ENCODE measurements at regions not wholly inside any gene's neighbourhood (a gene's known extent, or its start where the extent isn't known, plus 50 kb on each side); places are given as distances from the start of the nearest gene placed in this dataset.

- Histone ChIP-seq H3K9ac (ENCODE audit: low read length) (no peak overlapping the region), H3K9me3 (ENCODE audit: control insufficient read depth, low read length) (no peaks in the 10 kb centered on the region), H3K36me3 (ENCODE audit: control insufficient read depth, insufficient read depth, low read length, severe bottlenecking) (no peaks in the 10 kb centered on the region), H3K27me3 (replicated peaks; ENCODE audit: control insufficient read depth, insufficient read depth, low read length) (peaks cover 12% of the 10 kb centered on the region), H3K4me1 (ENCODE audit: control insufficient read depth, insufficient read depth, low read length) (peaks cover 22% of the 10 kb centered on the region), H3K4me3 (ENCODE audit: low read length) (no peak overlapping the region)
- DNase-seq (ENCODE audit: low read depth) = no peak
Measured at GRCh38 chr20:1778338-1778737, 116.9 kb upstream of the SIRPA start.

- peak overlapping the region; percentile 92 for H3K4me3 ChIP-seq (ENCODE audit: low read length)
- DNase-seq (ENCODE audit: low read depth) = no peak
- H3K27me3 ChIP-seq (replicated peaks; ENCODE audit: control insufficient read depth, insufficient read depth, low read length) = peaks cover 6% of the 10 kb centered on the region
- no peaks in the 10 kb centered on the region for H3K9me3 ChIP-seq (ENCODE audit: control insufficient read depth, low read length)
- H3K36me3 ChIP-seq (ENCODE audit: control insufficient read depth, insufficient read depth, low read length, severe bottlenecking) = no peaks in the 10 kb centered on the region
- peaks cover 22% of the 10 kb centered on the region for H3K4me1 ChIP-seq (ENCODE audit: control insufficient read depth, insufficient read depth, low read length)
- H3K9ac ChIP-seq (ENCODE audit: low read length) = peak overlapping the region; percentile 93
Measured at GRCh38 chr20:1777476-1777820, 117.8 kb upstream of the SIRPA start.

- peak; percentile 96 for DNase-seq (ENCODE audit: low read depth)
- Histone ChIP-seq H3K9me3 (ENCODE audit: control insufficient read depth, low read length) (no peaks in the 10 kb centered on the region), H3K9ac (ENCODE audit: low read length) (peak overlapping the region; percentile 93), H3K4me3 (ENCODE audit: low read length) (peak overlapping the region; percentile 92), H3K36me3 (ENCODE audit: control insufficient read depth, insufficient read depth, low read length, severe bottlenecking) (no peaks in the 10 kb centered on the region), H3K27me3 (replicated peaks; ENCODE audit: control insufficient read depth, insufficient read depth, low read length) (peaks cover 2% of the 10 kb centered on the region), H3K4me1 (ENCODE audit: control insufficient read depth, insufficient read depth, low read length) (peaks cover 22% of the 10 kb centered on the region)
Measured at GRCh38 chr20:1776681-1777475, 118.3 kb upstream of the SIRPA start.

- Histone ChIP-seq H3K9ac (ENCODE audit: low read length) (no peak overlapping the region), H3K36me3 (ENCODE audit: control insufficient read depth, insufficient read depth, low read length, severe bottlenecking) (no peaks in the 10 kb centered on the region), H3K4me1 (ENCODE audit: control insufficient read depth, insufficient read depth, low read length) (peaks cover 22% of the 10 kb centered on the region), H3K4me3 (ENCODE audit: low read length) (no peak overlapping the region), H3K27me3 (replicated peaks; ENCODE audit: control insufficient read depth, insufficient read depth, low read length) (no peaks in the 10 kb centered on the region), H3K9me3 (ENCODE audit: control insufficient read depth, low read length) (no peaks in the 10 kb centered on the region)
- DNase-seq (ENCODE audit: low read depth) = peak; percentile 7
Measured at GRCh38 chr20:1775117-1775516, 117.5 kb upstream of the SIRPG start.

GRCh38 chr20:1774479-1774878 is 116.9 kb upstream of the SIRPG start:
- DNase-seq (ENCODE audit: low read depth) = no peak
- Histone ChIP-seq H3K4me1 (ENCODE audit: control insufficient read depth, insufficient read depth, low read length) (peaks cover 22% of the 10 kb centered on the region), H3K9ac (ENCODE audit: low read length) (no peak overlapping the region), H3K36me3 (ENCODE audit: control insufficient read depth, insufficient read depth, low read length, severe bottlenecking) (no peaks in the 10 kb centered on the region), H3K4me3 (ENCODE audit: low read length) (no peak overlapping the region), H3K27me3 (replicated peaks; ENCODE audit: control insufficient read depth, insufficient read depth, low read length) (no peaks in the 10 kb centered on the region), H3K9me3 (ENCODE audit: control insufficient read depth, low read length) (no peaks in the 10 kb centered on the region)

DNA sequence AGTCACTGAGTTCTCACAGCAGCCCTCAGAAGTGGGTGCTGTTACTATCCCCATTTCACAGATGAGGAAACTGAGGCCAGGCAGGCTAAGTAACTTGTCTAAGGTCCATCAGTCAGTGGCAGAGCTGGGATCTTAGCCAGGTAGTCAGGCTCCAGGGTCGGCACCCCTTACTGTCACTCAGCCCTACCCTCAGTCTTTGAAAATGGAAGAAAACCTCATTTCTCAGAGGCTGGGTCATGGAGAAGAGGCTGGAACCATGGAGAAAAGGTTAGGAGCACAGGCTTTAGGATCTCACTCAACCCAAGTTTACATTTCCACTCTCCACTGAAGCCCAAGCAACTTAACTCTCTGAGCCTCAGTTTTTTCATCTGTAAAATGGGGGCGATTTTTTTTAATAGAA is 116.2 kb upstream of the SIRPG start:
- Histone ChIP-seq H3K4me3 (ENCODE audit: low read length) (no peak overlapping the region), H3K9me3 (ENCODE audit: control insufficient read depth, low read length) (no peaks in the 10 kb centered on the region), H3K27me3 (replicated peaks; ENCODE audit: control insufficient read depth, insufficient read depth, low read length) (no peaks in the 10 kb centered on the region), H3K9ac (ENCODE audit: low read length) (no peak overlapping the region), H3K4me1 (ENCODE audit: control insufficient read depth, insufficient read depth, low read length) (peaks cover 22% of the 10 kb centered on the region), H3K36me3 (ENCODE audit: control insufficient read depth, insufficient read depth, low read length, severe bottlenecking) (no peaks in the 10 kb centered on the region)
- DNase-seq (ENCODE audit: low read depth) = no peak

- Histone ChIP-seq H3K9ac (ENCODE audit: low read length) (no peak overlapping the region), H3K27me3 (replicated peaks; ENCODE audit: control insufficient read depth, insufficient read depth, low read length) (no peaks in the 10 kb centered on the region), H3K4me3 (ENCODE audit: low read length) (no peak overlapping the region), H3K36me3 (ENCODE audit: control insufficient read depth, insufficient read depth, low read length, severe bottlenecking) (no peaks in the 10 kb centered on the region), H3K9me3 (ENCODE audit: control insufficient read depth, low read length) (no peaks in the 10 kb centered on the region), H3K4me1 (ENCODE audit: control insufficient read depth, insufficient read depth, low read length) (peaks cover 5% of the 10 kb centered on the region)
- DNase-seq (ENCODE audit: low read depth) = no peak
Measured at GRCh38 chr20:1769491-1769890, 111.9 kb upstream of the SIRPG start.

DNA sequence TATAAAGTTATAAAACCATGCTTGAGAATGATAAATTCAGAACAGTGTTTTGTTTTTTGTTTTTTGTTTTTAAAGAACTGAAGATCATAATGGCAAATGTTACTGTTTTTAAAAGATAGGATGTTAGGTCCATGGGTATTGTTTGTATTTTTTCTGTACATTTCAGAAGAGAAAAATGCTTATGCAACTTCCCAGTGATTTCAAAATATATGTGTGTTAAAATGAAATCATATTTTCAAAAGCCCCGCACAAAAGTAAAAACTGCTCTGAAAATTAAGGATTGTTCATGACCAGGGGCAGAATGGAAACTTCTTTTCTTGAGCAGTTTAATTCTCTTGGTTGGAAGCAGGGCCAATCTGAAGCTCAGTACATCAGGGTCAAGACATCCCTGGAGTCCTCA is 109.2 kb upstream of the SIRPG start:
- no peak overlapping the region for H3K4me3 ChIP-seq (ENCODE audit: low read length)
- no peaks in the 10 kb centered on the region for H3K9me3 ChIP-seq (ENCODE audit: control insufficient read depth, low read length)
- H3K36me3 ChIP-seq (ENCODE audit: control insufficient read depth, insufficient read depth, low read length, severe bottlenecking) = no peaks in the 10 kb centered on the region
- no peak for DNase-seq (ENCODE audit: low read depth)
- H3K27me3 ChIP-seq (replicated peaks; ENCODE audit: control insufficient read depth, insufficient read depth, low read length) = no peaks in the 10 kb centered on the region
- peaks cover 14% of the 10 kb centered on the region for H3K4me1 ChIP-seq (ENCODE audit: control insufficient read depth, insufficient read depth, low read length)
- no peak overlapping the region for H3K9ac ChIP-seq (ENCODE audit: low read length)

DNA sequence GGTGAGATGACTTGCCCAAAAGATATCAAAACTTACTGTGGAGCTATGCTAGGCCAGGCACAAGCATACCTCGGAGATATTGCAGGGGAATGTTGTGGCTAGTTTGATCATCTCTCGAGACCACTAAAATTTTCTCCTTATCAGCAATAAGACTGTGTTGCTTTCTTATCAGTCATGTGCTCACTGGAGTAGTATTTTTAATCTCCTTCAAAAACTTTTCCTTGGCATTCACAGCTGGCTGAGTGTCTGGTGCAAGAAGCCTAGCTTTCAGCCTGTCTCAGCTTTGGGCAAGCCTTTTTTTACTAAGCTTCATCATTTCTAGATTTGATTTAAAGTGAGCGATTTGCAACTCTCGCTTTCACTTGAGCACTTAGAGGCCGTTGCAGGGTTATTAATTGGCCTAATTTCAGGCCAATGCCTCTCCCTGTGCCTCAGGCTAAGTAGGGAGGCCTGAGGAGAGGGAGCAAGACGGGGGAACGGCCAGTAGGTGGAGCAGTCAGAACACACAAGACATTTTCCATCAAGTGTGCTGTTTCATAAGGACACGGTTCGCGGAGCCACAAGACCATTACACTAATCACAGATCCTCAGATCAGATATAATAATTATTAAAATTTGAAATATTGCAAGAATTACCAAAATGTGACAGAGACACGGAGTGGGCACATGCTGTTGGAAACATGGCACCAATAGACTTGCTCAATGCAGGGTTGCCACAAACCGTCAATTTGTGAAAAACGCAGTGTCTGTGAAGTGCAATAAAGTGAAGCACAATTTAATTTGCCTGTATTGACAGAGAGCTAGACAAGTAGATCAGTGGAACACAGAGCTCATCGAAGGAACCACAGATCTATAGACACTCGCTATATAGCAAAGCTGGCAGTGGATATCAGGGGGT is 106.8 kb upstream of the SIRPG start:
- Histone ChIP-seq H3K9me3 (ENCODE audit: control insufficient read depth, low read length) (no peaks in the 10 kb centered on the region), H3K27me3 (replicated peaks; ENCODE audit: control insufficient read depth, insufficient read depth, low read length) (no peaks in the 10 kb centered on the region), H3K4me1 (ENCODE audit: control insufficient read depth, insufficient read depth, low read length) (peaks cover 25% of the 10 kb centered on the region), H3K36me3 (ENCODE audit: control insufficient read depth, insufficient read depth, low read length, severe bottlenecking) (no peaks in the 10 kb centered on the region), H3K4me3 (ENCODE audit: low read length) (no peak overlapping the region), H3K9ac (ENCODE audit: low read length) (peak overlapping the region; percentile 56)
- peak; percentile 93 for DNase-seq (ENCODE audit: low read depth)

DNA sequence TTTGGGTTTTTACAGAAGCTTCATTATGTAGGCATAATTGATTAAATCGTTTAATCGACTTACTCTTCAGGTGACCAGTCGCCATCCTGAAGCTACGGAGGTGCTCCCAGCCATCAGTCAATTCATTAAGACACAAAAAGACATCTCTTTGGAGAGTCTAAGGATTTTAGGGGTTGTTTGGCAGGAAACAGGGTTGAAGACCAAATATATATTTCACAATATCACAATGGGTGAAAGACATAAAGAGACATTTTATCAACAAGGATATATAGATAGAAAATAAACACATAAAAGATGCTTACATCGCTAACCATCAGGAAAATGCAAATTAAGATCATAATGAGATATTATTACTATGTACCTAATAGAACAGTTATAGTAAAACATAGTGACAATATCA is 104.0 kb upstream of the SIRPG start:
- H3K9me3 ChIP-seq (ENCODE audit: control insufficient read depth, low read length) = no peaks in the 10 kb centered on the region

GRCh38 chr20:1761116-1761515 is 103.5 kb upstream of the SIRPG start:
- Histone ChIP-seq H3K9me3 (ENCODE audit: control insufficient read depth, low read length) (no peaks in the 10 kb centered on the region), H3K9ac (ENCODE audit: low read length) (no peak overlapping the region), H3K4me1 (ENCODE audit: control insufficient read depth, insufficient read depth, low read length) (peaks cover 46% of the 10 kb centered on the region), H3K36me3 (ENCODE audit: control insufficient read depth, insufficient read depth, low read length, severe bottlenecking) (no peaks in the 10 kb centered on the region), H3K27me3 (replicated peaks; ENCODE audit: control insufficient read depth, insufficient read depth, low read length) (no peaks in the 10 kb centered on the region), H3K4me3 (ENCODE audit: low read length) (no peak overlapping the region)
- peak; percentile 38 for DNase-seq (ENCODE audit: low read depth)

More for the DNA sequence above, 104.0 kb upstream of the SIRPG start:
- H3K36me3 ChIP-seq (ENCODE audit: control insufficient read depth, insufficient read depth, low read length, severe bottlenecking) = no peaks in the 10 kb centered on the region
- no peak for DNase-seq (ENCODE audit: low read depth)
- no peak overlapping the region for H3K9ac ChIP-seq (ENCODE audit: low read length)
- H3K4me1 ChIP-seq (ENCODE audit: control insufficient read depth, insufficient read depth, low read length) = peaks cover 46% of the 10 kb centered on the region
- no peaks in the 10 kb centered on the region for H3K27me3 ChIP-seq (replicated peaks; ENCODE audit: control insufficient read depth, insufficient read depth, low read length)
- no peak overlapping the region for H3K4me3 ChIP-seq (ENCODE audit: low read length)

Data from adipocyte (in vitro differentiated cells).